Effector memory CD4-positive, alpha-beta T cell (primary cell): ENCODE measurements at regions not wholly inside any gene's neighbourhood (a gene's known extent, or its start where the extent isn't known, plus 50 kb on each side); places are given as distances from the start of the nearest gene placed in this dataset.

Source experiments
- DNase-seq, 3 donors: peaks; one replicate each; pipeline ENCODE4 v3.0.0-alpha.2; 2020
- H3K27ac ChIP-seq: 2 replicates; pipeline ENCODE4 v1.7.0; 2013; ENCODE audit warnings: mild to moderate bottlenecking, low read length, moderate library complexity; ENCODE audit not compliant: insufficient read depth, poor library complexity, severe bottlenecking
- H3K27me3 ChIP-seq: replicated peaks from 2 replicates; pipeline ENCODE4 v1.7.0; 2013; ENCODE audit warnings: mild to moderate bottlenecking, low read length; ENCODE audit not compliant: insufficient read depth, control insufficient read depth, poor library complexity, severe bottlenecking
- H3K36me3 ChIP-seq: 2 replicates; pipeline ENCODE4 v1.7.0; 2013; ENCODE audit warnings: mild to moderate bottlenecking, low read length, moderate library complexity; ENCODE audit not compliant: control insufficient read depth, insufficient read depth
- H3K4me1 ChIP-seq: 2 replicates; pipeline ENCODE4 v1.7.0; 2013; ENCODE audit warnings: low read length, mild to moderate bottlenecking; ENCODE audit not compliant: control insufficient read depth, insufficient read depth, poor library complexity, severe bottlenecking
- H3K4me3 ChIP-seq: 2 replicates; pipeline ENCODE4 v1.7.0; 2013; ENCODE audit warnings: low read length, low read depth, mild to moderate bottlenecking; ENCODE audit not compliant: insufficient read depth, poor library complexity, severe bottlenecking
- H3K9me3 ChIP-seq: 2 replicates; pipeline ENCODE4 v1.7.0; 2013; ENCODE audit warnings: mild to moderate bottlenecking, low read length, moderate library complexity; ENCODE audit not compliant: control insufficient read depth

- Histone ChIP-seq H3K4me3 (peak overlapping the region; percentile 2), H3K4me1 (peaks cover 19% of the 10 kb centered on the region), H3K36me3 (no peaks in the 10 kb centered on the region), H3K9me3 (no peaks in the 10 kb centered on the region), H3K27me3 (no peaks in the 10 kb centered on the region), H3K27ac (no peak overlapping the region)
- no peak for DNase-seq
These were observed 147.8 kb downstream of the UBE2E3 start for GRCh38 chr2:181128199-181128598.

GRCh38 chr2:181129364-181130056, 149.1 kb downstream of the UBE2E3 start:
- no peak overlapping the region for H3K4me3 ChIP-seq
- H3K4me1 ChIP-seq, result peaks cover 15% of the 10 kb centered on the region
- no peak overlapping the region for H3K27ac ChIP-seq
- no peaks in the 10 kb centered on the region for H3K36me3 ChIP-seq
- no peak for DNase-seq
- H3K27me3 ChIP-seq, result no peaks in the 10 kb centered on the region
- H3K9me3 ChIP-seq, result no peaks in the 10 kb centered on the region

GRCh38 chr2:181130686-181131085, 150.3 kb downstream of the UBE2E3 start:
- no peaks in the 10 kb centered on the region for H3K27me3 ChIP-seq
- no peak overlapping the region for H3K27ac ChIP-seq
- H3K4me1 ChIP-seq, result peaks cover 6% of the 10 kb centered on the region
- DNase-seq, result no peak
- H3K4me3 ChIP-seq, result no peak overlapping the region
- H3K36me3 ChIP-seq, result no peaks in the 10 kb centered on the region
- no peaks in the 10 kb centered on the region for H3K9me3 ChIP-seq

GRCh38 chr2:181131584-181131983, 151.2 kb downstream of the UBE2E3 start:
- H3K27me3 ChIP-seq, result no peaks in the 10 kb centered on the region
- peak overlapping the region; percentile 0 for H3K27ac ChIP-seq
- H3K36me3 ChIP-seq, result no peaks in the 10 kb centered on the region
- DNase-seq, result no peak
- peaks cover 5% of the 10 kb centered on the region for H3K4me1 ChIP-seq
- no peak overlapping the region for H3K4me3 ChIP-seq
- no peaks in the 10 kb centered on the region for H3K9me3 ChIP-seq

- H3K36me3 ChIP-seq, result no peaks in the 10 kb centered on the region
- DNase-seq, result no peak
- H3K27ac ChIP-seq, result no peak overlapping the region
- no peaks in the 10 kb centered on the region for H3K9me3 ChIP-seq
- H3K4me1 ChIP-seq, result peaks cover 4% of the 10 kb centered on the region
- no peak overlapping the region for H3K4me3 ChIP-seq
- no peaks in the 10 kb centered on the region for H3K27me3 ChIP-seq
These were observed 158.4 kb downstream of the UBE2E3 start for GRCh38 chr2:181138816-181139215.

- no peak for DNase-seq
- Histone ChIP-seq H3K4me3 (no peak overlapping the region), H3K4me1 (peaks cover 4% of the 10 kb centered on the region), H3K36me3 (no peaks in the 10 kb centered on the region), H3K9me3 (no peaks in the 10 kb centered on the region), H3K27ac (peak overlapping the region; percentile 58), H3K27me3 (no peaks in the 10 kb centered on the region)
These were observed 159.4 kb downstream of the UBE2E3 start for GRCh38 chr2:181139831-181140230.

GRCh38 chr2:181140414-181140813, 160.0 kb downstream of the UBE2E3 start:
- H3K4me3 ChIP-seq, result peak overlapping the region; percentile 6
- DNase-seq, result no peak

GRCh38 chr2:181140928-181141327, 160.5 kb downstream of the UBE2E3 start:
- H3K36me3 ChIP-seq, result no peaks in the 10 kb centered on the region
- no peak for DNase-seq
- no peaks in the 10 kb centered on the region for H3K27me3 ChIP-seq
- no peaks in the 10 kb centered on the region for H3K9me3 ChIP-seq
- peaks cover 4% of the 10 kb centered on the region for H3K4me1 ChIP-seq
- peak overlapping the region; percentile 58 for H3K27ac ChIP-seq
- no peak overlapping the region for H3K4me3 ChIP-seq

More at GRCh38 chr2:181140414-181140813, 160.0 kb downstream of the UBE2E3 start:
- peaks cover 4% of the 10 kb centered on the region for H3K4me1 ChIP-seq
- H3K9me3 ChIP-seq, result no peaks in the 10 kb centered on the region
- H3K36me3 ChIP-seq, result no peaks in the 10 kb centered on the region
- peak overlapping the region; percentile 58 for H3K27ac ChIP-seq
- H3K27me3 ChIP-seq, result no peaks in the 10 kb centered on the region

GRCh38 chr2:181141676-181142075, 161.3 kb downstream of the UBE2E3 start:
- DNase-seq, result no peak
- H3K4me3 ChIP-seq, result no peak overlapping the region
- H3K27me3 ChIP-seq, result no peaks in the 10 kb centered on the region
- H3K36me3 ChIP-seq, result no peaks in the 10 kb centered on the region
- peaks cover 4% of the 10 kb centered on the region for H3K4me1 ChIP-seq
- peak overlapping the region; percentile 58 for H3K27ac ChIP-seq
- H3K9me3 ChIP-seq, result no peaks in the 10 kb centered on the region

GRCh38 chr2:181142514-181142913, 162.1 kb downstream of the UBE2E3 start:
- peak overlapping the region; percentile 58 for H3K27ac ChIP-seq
- H3K36me3 ChIP-seq, result no peaks in the 10 kb centered on the region
- no peaks in the 10 kb centered on the region for H3K9me3 ChIP-seq
- H3K4me1 ChIP-seq, result peaks cover 4% of the 10 kb centered on the region
- no peak for DNase-seq
- H3K27me3 ChIP-seq, result no peaks in the 10 kb centered on the region
- H3K4me3 ChIP-seq, result no peak overlapping the region
